Uterus (tissue), 2 donors: ENCODE measurements at regions not wholly inside any gene's neighbourhood (a gene's known extent, or its start where the extent isn't known, plus 50 kb on each side); places are given as distances from the start of the nearest gene placed in this dataset.

Experiments used
- CTCF ChIP-seq, 4 experiments: fragments of 200-600 bp in 2 of 4; fragments of 450-650 bp in 2 of 4; sonication (generic) in 2 of 4; IDR thresholded peaks; one replicate each; pipeline ENCODE4 v1.5.1; 2016 to 2019; ENCODE audit warnings: antibody characterized with exemption in 4 of 4, mild to moderate bottlenecking in 2 of 4, moderate library complexity in 1 of 4
- POLR2A ChIP-seq, 2 donors: fragments of 450-650 bp; IDR thresholded peaks; one replicate each; pipeline ENCODE4 v1.6.1; 2016; ENCODE audit warnings: antibody characterized with exemption in 2 of 2, mild to moderate bottlenecking in 1 of 2, moderate library complexity in 1 of 2

DNA sequence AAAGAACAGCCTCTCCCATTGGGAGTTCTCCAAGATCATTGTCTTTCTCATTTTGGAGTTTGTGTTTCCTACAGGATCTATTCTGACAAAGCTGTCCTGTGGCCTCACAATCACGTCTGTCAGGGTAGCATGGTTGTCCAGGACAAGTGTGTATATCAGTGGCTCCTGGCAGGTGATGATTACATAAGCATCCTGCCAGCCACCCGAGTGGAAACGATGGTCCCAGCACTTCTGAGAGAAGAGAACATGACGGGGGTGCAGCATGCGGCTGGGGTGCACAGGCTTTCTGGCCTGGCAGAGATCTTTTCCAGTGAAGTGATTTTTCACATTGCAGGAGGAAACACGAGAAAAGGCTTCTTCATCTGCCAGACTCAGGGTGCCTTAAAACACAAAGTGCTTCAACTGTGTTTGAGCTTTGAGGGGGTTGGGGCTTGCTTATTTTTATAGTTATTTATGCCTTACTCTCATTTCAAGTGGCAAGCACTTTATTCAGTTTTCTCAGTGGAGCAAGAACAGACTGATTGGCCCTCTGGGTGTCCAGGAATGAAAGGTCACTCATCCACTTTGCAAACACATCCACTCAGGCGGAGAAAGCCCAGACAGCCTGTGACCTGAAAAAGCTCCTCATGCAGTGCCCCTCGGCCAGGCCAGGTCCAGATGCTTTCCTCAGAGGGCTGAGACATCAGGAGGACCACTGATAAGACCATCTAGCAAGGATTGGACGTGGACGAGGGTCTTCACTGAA is 186.0 kb downstream of the DUSP10 start:
- TF ChIP-seq POLR2A (IDR thresholded peaks at IDR 0.05) (no peak), CTCF (IDR thresholded peaks at IDR 0.05) (no peak)
